ENCODE measurements at regions not wholly inside any gene's neighbourhood (a gene's known extent, or its start where the extent isn't known, plus 50 kb on each side); places are given as distances from the start of the nearest gene placed in this dataset.

GRCh38 chr21:32917362-32918135, 108.2 kb upstream of the OLIG2 start:
- no peak for DNase-seq (ENCODE audit: low read depth, low spot score)
- H3K4me2 ChIP-seq (ENCODE audit: low read length) = no peak overlapping the region
- no peak for TF ChIP-seq REST (IDR thresholded peaks at IDR 0.05; ENCODE audit: low read depth)
- no peaks in the 10 kb centered on the region; a peak in 1 of 4 replicates for H3K9me3 ChIP-seq (ENCODE audit: control insufficient read depth in 1 of 2, insufficient read depth in 1 of 2, low read depth in 1 of 2, low read length in 2 of 2)
- no peak for ATAC-seq
- RAD21 ChIA-PET (ENCODE audit: low non-redundant PET in 1 of 2, low total read pairs in 2 of 2, uncharacterized antibody in 2 of 2, unreplicated experiment in 2 of 2) = no interaction called here
- no peaks in the 10 kb centered on the region for H3K36me3 ChIP-seq (ENCODE audit: control insufficient read depth in 1 of 2, insufficient read depth in 2 of 2, low read length in 2 of 2)
- H3K27ac ChIP-seq (ENCODE audit: low read depth, low read length) = no peak overlapping the region
- H4K20me1 ChIP-seq (ENCODE audit: insufficient read depth) = no peaks in the 10 kb centered on the region
- no peak overlapping the region for H3K9ac ChIP-seq (ENCODE audit: low read length)
- H3K27me3 ChIP-seq (ENCODE audit: insufficient read depth, low read length) = peaks cover 24% of the 10 kb centered on the region; the same call in 1 of the 2 replicates
- no peaks in the 10 kb centered on the region for H3K79me2 ChIP-seq (ENCODE audit: insufficient read depth, low read length)
- H3K4me1 ChIP-seq (ENCODE audit: control insufficient read depth in 1 of 2, insufficient read depth in 2 of 2, low read length in 2 of 2) = no peaks in the 10 kb centered on the region
- H2AFZ ChIP-seq (ENCODE audit: low read depth, low read length, poor library complexity, severe bottlenecking) = no peak overlapping the region
- POLR2A ChIA-PET = no interaction called here
- intact Hi-C loops (cut with micrococcal nuclease) = no loop called here
- BruUV-seq (replicated peaks) = no TSS peak
- no peaks in the 10 kb centered on the region for H3K9me2 ChIP-seq (ENCODE audit: insufficient read depth)
- CTCF ChIA-PET = interaction anchor here (0.7 to 1.7 kb wide), 5 partner anchors 13 to 215 kb away, joined by 3 to 6 read pairs (median 3); no protein-coding TSS in a partner anchor
- H3K4me3 ChIP-seq (replicated peaks in 1 of 2; ENCODE audit: low read depth in 1 of 2, low read length in 2 of 2) = no peak overlapping the region

GRCh38 chr21:32918478-32919120, 107.1 kb upstream of the OLIG2 start:
- H3K4me2 ChIP-seq (ENCODE audit: low read length) = no peak overlapping the region
- H3K79me2 ChIP-seq (ENCODE audit: insufficient read depth, low read length) = no peaks in the 10 kb centered on the region
- H3K9ac ChIP-seq (ENCODE audit: low read length) = no peak overlapping the region
- no peak for TF ChIP-seq CEBPB (IDR thresholded peaks at IDR 0.05; ENCODE audit: low read depth)
- TF ChIP-seq CTCF (IDR thresholded peaks at IDR 0.05 in 2 of 3, conservative IDR thresholded peaks at IDR 0.05 in 1 of 3; ENCODE audit: borderline replicate concordance in 1 of 3, insufficient read depth in 1 of 3, low read depth in 2 of 3, low read length in 2 of 3) = no peak
- TF ChIP-seq SRF (IDR thresholded peaks at IDR 0.05; ENCODE audit: low read depth) = no peak
- TF ChIP-seq RAD21 (IDR thresholded peaks at IDR 0.05; ENCODE audit: low read depth) = no peak
- TF ChIP-seq JUND (IDR thresholded peaks at IDR 0.05) = no peak
- no peak for TF ChIP-seq EZH2phosphoT487 (IDR thresholded peaks at IDR 0.05; ENCODE audit: borderline replicate concordance)
- TF ChIP-seq EGR1 (IDR thresholded peaks at IDR 0.05; ENCODE audit: low read depth) = no peak
- DNase-seq (ENCODE audit: low read depth, low spot score) = no peak
- no peak overlapping the region for H3K4me3 ChIP-seq (replicated peaks in 1 of 2; ENCODE audit: low read depth in 1 of 2, low read length in 2 of 2)
- no peak overlapping the region for H3K27ac ChIP-seq (ENCODE audit: low read depth, low read length)
- BruUV-seq (replicated peaks) = no TSS peak
- H3K4me1 ChIP-seq (ENCODE audit: control insufficient read depth in 1 of 2, insufficient read depth in 2 of 2, low read length in 2 of 2) = no peaks in the 10 kb centered on the region
- ATAC-seq = no peak
- CTCF ChIA-PET = interaction anchor here (0.7 to 0.8 kb wide), 2 partner anchors 16 to 35 kb away, joined by 3 to 4 read pairs; no protein-coding TSS in a partner anchor
- H2AFZ ChIP-seq (ENCODE audit: low read depth, low read length, poor library complexity, severe bottlenecking) = no peak overlapping the region
- peaks cover 21% of the 10 kb centered on the region; the same call in 1 of the 2 replicates for H3K27me3 ChIP-seq (ENCODE audit: insufficient read depth, low read length)
- intact Hi-C loops (cut with micrococcal nuclease) = no loop called here
- no peaks in the 10 kb centered on the region for H4K20me1 ChIP-seq (ENCODE audit: insufficient read depth)
- POLR2A ChIA-PET = interaction anchor here (0.7 kb wide), 1 partner anchor 9 kb away, joined by 4 read pairs; no protein-coding TSS in a partner anchor
- no peaks in the 10 kb centered on the region for H3K9me2 ChIP-seq (ENCODE audit: insufficient read depth)
- no peaks in the 10 kb centered on the region; a peak in 1 of 4 replicates for H3K9me3 ChIP-seq (ENCODE audit: control insufficient read depth in 1 of 2, insufficient read depth in 1 of 2, low read depth in 1 of 2, low read length in 2 of 2)
- RAD21 ChIA-PET (ENCODE audit: low non-redundant PET in 1 of 2, low total read pairs in 2 of 2, uncharacterized antibody in 2 of 2, unreplicated experiment in 2 of 2) = no interaction called here
- no peaks in the 10 kb centered on the region for H3K36me3 ChIP-seq (ENCODE audit: control insufficient read depth in 1 of 2, insufficient read depth in 2 of 2, low read length in 2 of 2)

Measured in HCT116 (cell line).